HFF-Myc (cell line): ENCODE measurements at regions not wholly inside any gene's neighbourhood (a gene's known extent, or its start where the extent isn't known, plus 50 kb on each side); places are given as distances from the start of the nearest gene placed in this dataset.
"Not testable (repeated sequence)": the region's sequence is repeated elsewhere in the genome, so short reads cannot be mapped to it uniquely, and the experiment has no call there.

Experiments used
- DNase-seq: peaks from one replicate; pipeline ENCODE4 v3.0.0-alpha.2; 2011; ENCODE audit warnings: low read depth; ENCODE audit errors: extremely low read depth
- H3K4me3 ChIP-seq: replicated peaks from 2 replicates; pipeline ENCODE4 v1.5.1; 2011; ENCODE audit warnings: low read depth, mild to moderate bottlenecking, control low read depth, low read length
- CTCF ChIP-seq: IDR thresholded peaks from 2 replicates; pipeline ENCODE4 v1.5.1; 2012; ENCODE audit warnings: mild to moderate bottlenecking, low read depth, low read length, control low read depth; ENCODE audit errors: missing control alignments

GRCh38 chrX:110924871-110925270 is 129.3 kb upstream of the CHRDL1 start:
- TF ChIP-seq CTCF, result no peak
- no peak for DNase-seq
- no peak overlapping the region for H3K4me3 ChIP-seq

GRCh38 chrX:110920991-110921390 is 125.4 kb upstream of the CHRDL1 start:
- DNase-seq, result no peak
- no peak overlapping the region for H3K4me3 ChIP-seq
- no peak for TF ChIP-seq CTCF

GRCh38 chrX:110915570-110915969 is 120.0 kb upstream of the CHRDL1 start:
- no peak overlapping the region for H3K4me3 ChIP-seq
- TF ChIP-seq CTCF, result no peak
- no peak for DNase-seq

- peak; percentile 64 for DNase-seq
- TF ChIP-seq CTCF, result no peak
- H3K4me3 ChIP-seq, result no peak overlapping the region
These were observed 119.5 kb upstream of the CHRDL1 start for GRCh38 chrX:110915111-110915510.

- no peak overlapping the region for H3K4me3 ChIP-seq
- DNase-seq, result no peak
- TF ChIP-seq CTCF, result no peak
These were observed 118.7 kb upstream of the CHRDL1 start for GRCh38 chrX:110914281-110914680.

GRCh38 chrX:110904747-110905146 is 109.1 kb upstream of the CHRDL1 start:
- not testable (repeated sequence) for DNase-seq, H3K4me3 ChIP-seq

- no peak overlapping the region for H3K4me3 ChIP-seq
- DNase-seq, result no peak
- TF ChIP-seq CTCF, result no peak
These were observed 86.4 kb upstream of the CHRDL1 start for GRCh38 chrX:110881971-110882370.
